ENCODE measurements at regions not wholly inside any gene's neighbourhood (a gene's known extent, or its start where the extent isn't known, plus 50 kb on each side); places are given as distances from the start of the nearest gene placed in this dataset.
"Not testable (repeated sequence)": the region's sequence is repeated elsewhere in the genome, so short reads cannot be mapped to it uniquely, and the experiment has no call there.

- in situ Hi-C loops (cut with MboI; ENCODE audit: low sequenced_read_pairs), result not testable (repeated sequence)
These were observed 486.1 kb downstream of the DTWD2 start for GRCh38 chr5:118502232-118502631.

- in situ Hi-C loops (cut with MboI; ENCODE audit: low sequenced_read_pairs), result no loop called here
These were observed 497.0 kb downstream of the DTWD2 start for GRCh38 chr5:118491351-118491750.

GRCh38 chr5:118486647-118487225 lies 501.6 kb downstream of the DTWD2 start:
- in situ Hi-C loops (cut with MboI; ENCODE audit: low sequenced_read_pairs), result no loop called here

- in situ Hi-C loops (cut with MboI; ENCODE audit: low sequenced_read_pairs), result no loop called here
These were observed 509.1 kb downstream of the DTWD2 start for GRCh38 chr5:118479285-118479684.

DNA sequence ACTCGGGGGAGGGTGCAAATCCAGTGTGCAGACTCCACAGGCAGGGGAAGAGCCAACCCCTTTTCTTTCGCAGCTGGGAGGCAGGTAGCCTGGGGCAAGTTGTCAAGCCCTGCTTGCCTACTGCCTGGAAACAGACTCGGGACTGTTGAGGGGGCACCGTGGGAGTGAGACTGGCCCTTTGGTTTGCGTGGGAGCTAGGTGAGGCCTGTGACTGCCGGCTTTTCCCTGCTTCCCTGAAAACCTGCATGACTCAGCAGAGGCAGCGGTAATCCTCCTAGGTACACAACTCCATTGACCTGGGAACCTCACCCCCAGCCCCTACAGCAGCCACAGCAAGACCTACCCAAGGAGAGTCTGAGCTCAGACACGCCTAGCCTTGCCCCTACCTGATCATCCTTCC lies 509.5 kb downstream of the DTWD2 start:
- in situ Hi-C loops (cut with MboI; ENCODE audit: low sequenced_read_pairs), result no loop called here

DNA sequence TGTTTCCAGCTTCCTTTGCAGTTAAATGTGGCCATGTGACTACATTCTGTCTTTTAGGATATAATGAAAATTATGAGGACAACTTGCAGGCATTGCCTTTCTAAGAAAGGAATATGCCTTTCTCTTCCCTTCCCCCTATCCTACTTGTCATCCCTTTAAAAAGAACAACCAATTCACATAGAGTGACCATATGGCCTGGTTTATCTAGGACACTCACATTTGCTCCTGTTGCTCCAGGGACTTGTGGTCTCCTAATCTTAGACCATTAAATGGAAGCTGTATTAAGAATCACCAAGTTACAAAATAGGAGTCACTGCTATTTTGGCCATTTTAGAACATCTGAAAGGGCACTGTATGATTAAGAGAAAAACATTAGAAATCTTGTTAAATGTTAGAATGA lies 520.3 kb downstream of the DTWD2 start:
- in situ Hi-C loops (cut with MboI; ENCODE audit: low sequenced_read_pairs), result no loop called here

GRCh38 chr5:118467103-118467502 lies 521.2 kb downstream of the DTWD2 start:
- in situ Hi-C loops (cut with MboI; ENCODE audit: low sequenced_read_pairs), result no loop called here

- in situ Hi-C loops (cut with MboI; ENCODE audit: low sequenced_read_pairs), result no loop called here
These were observed 521.9 kb downstream of the DTWD2 start for GRCh38 chr5:118466418-118466817.

GRCh38 chr5:118462276-118462675 lies 526.1 kb downstream of the DTWD2 start:
- in situ Hi-C loops (cut with MboI; ENCODE audit: low sequenced_read_pairs), result not testable (repeated sequence)

GRCh38 chr5:118461436-118461835 lies 526.9 kb downstream of the DTWD2 start:
- in situ Hi-C loops (cut with MboI; ENCODE audit: low sequenced_read_pairs), result no loop called here

- in situ Hi-C loops (cut with MboI; ENCODE audit: low sequenced_read_pairs), result no loop called here
These were observed 528.9 kb downstream of the DTWD2 start for GRCh38 chr5:118459490-118459889.

- in situ Hi-C loops (cut with MboI; ENCODE audit: low sequenced_read_pairs), result no loop called here
These were observed 532.3 kb downstream of the DTWD2 start for GRCh38 chr5:118456085-118456484.

DNA sequence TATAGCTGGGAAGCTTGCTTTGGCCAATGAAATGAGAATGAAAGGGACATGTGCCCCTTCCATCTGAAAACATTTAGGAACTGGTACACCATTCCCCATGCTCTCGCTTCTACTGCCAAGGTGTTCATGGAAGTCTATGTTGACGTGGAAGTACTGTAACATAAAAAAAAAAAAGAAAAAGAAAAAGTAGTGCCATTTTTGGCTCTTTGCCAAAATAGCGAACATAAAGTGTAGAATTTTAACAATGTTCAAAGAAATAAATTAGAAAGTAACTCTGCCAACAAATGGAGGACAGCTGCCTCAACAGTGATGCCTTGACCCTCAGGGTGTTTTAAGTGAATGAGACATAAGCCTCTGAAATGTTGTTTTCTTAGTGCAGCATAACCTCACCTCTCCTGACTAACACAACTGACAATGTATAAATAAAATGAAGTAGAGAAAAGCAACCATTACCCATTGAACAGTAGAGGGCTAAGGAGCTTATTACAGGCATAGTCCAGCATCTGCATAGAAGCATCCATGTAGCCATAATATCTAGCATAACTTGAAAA lies 536.6 kb downstream of the DTWD2 start:
- in situ Hi-C loops (cut with MboI; ENCODE audit: low sequenced_read_pairs), result no loop called here

GRCh38 chr5:118450554-118451332 lies 537.6 kb downstream of the DTWD2 start:
- in situ Hi-C loops (cut with MboI; ENCODE audit: low sequenced_read_pairs), result no loop called here

DNA sequence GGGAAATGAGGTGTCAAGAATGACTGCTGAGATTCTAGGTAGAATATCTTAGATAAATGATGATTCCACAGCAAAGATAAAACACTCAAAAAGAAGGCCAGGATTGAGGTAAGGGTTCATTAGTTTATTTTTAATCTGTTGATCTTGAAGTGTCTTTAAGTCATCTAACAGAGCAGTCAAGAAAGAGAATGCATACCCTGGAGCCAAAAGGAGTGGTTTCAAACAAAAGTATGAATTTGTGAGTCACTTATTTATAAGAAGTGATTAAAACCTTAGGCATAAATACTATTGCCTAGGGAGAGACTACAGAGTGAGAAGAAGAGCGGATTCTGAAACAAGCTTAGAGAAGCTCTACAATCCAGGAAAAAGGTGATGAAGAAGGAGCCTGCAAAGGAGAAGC lies 541.0 kb downstream of the DTWD2 start:
- in situ Hi-C loops (cut with MboI; ENCODE audit: low sequenced_read_pairs), result no loop called here

DNA sequence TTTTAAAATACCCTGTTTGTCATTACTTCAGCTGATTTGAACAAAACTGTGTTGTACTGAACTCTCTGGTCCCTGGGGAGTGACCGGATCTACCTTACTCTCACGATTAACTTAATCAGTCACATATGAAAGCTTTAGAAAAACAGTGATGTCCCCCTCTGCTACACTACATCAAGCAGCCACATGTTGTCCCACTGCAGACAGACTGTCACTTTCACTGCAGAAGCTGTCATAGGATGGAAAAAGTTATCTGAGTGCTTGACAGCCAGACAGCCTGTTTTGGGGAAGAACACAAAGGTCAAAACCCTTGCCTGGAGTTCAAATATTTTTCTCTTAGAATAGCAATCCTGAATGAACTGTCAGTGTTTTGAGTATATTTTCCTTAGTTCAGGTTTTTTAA lies 546.4 kb downstream of the DTWD2 start:
- in situ Hi-C loops (cut with MboI; ENCODE audit: low sequenced_read_pairs), result no loop called here

- in situ Hi-C loops (cut with MboI; ENCODE audit: low sequenced_read_pairs), result no loop called here
These were observed 547.3 kb downstream of the DTWD2 start for GRCh38 chr5:118441034-118441433.

DNA sequence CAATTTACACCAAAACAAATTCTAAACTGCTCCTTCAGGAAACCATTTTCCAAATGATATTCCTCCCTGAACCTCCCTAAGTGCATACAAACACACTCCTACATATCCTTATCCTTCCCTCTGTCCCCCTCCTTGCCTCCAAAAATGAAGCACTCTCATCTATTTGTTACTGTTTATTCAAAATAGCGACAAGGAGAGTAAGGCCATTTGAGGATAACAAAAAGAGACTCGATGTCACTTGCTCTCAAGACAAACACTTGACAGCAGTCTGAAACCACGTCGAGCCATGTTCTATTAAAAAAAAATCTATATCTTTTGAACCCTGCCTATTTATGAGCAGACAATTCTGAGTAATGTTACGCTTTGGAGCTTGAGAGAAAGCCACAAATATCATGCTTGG lies 547.9 kb downstream of the DTWD2 start:
- in situ Hi-C loops (cut with MboI; ENCODE audit: low sequenced_read_pairs), result no loop called here

DNA sequence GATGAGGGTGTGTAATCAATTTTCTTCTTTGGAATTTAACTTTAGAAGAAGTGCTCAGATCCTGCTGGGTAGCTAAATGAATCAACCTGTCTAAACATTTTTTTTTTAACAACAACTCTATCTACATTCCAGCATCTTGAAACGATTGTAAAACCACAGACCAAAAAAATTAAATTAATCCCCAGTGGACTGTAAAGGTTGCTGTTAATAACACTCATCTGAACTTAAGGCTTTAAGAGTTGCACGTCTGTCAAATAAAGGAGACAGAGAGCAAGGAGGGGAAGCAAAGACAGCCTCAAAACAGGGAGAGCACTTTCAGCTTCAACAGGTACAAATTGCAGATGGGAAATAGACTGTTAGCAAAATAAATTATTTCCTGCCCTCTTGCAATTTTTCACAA lies 548.5 kb downstream of the DTWD2 start:
- in situ Hi-C loops (cut with MboI; ENCODE audit: low sequenced_read_pairs), result no loop called here

- in situ Hi-C loops (cut with MboI; ENCODE audit: low sequenced_read_pairs), result no loop called here
These were observed 553.2 kb downstream of the DTWD2 start for GRCh38 chr5:118435131-118435530.

GRCh38 chr5:118434522-118434921 lies 553.8 kb downstream of the DTWD2 start:
- in situ Hi-C loops (cut with MboI; ENCODE audit: low sequenced_read_pairs), result no loop called here

DNA sequence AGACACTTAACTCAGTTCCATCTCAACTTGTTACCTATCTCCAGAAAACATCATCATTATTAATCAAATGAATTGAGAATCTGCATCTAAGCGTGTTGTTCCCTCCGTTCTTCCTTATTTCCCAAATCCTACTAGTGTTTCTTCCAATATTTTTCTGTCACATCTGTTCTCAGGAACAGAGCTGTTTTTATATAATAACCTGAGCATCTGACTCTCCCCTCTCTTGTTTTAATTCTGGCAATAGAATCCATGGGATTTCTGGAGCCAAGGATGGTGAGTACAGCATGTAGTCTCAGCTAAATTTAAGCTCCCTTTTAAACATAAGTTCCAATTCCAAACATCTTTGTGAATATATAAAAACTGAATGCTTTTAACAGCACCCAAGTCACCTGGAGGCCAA lies 558.3 kb downstream of the DTWD2 start:
- in situ Hi-C loops (cut with MboI; ENCODE audit: low sequenced_read_pairs), result no loop called here

Data from HL-60/S4 (cell line).